Thyroid gland (tissue), 4 donors: ENCODE measurements at regions not wholly inside any gene's neighbourhood (a gene's known extent, or its start where the extent isn't known, plus 50 kb on each side); places are given as distances from the start of the nearest gene placed in this dataset.

Experiments used
- CTCF ChIP-seq, 6 experiments: fragments of 200-600 bp in 3 of 6; fragments of 450-650 bp in 3 of 6; sonication (generic) in 3 of 6; IDR thresholded peaks; one replicate each; pipeline ENCODE4 v1.5.1; 2016 to 2019; ENCODE audit warnings: antibody characterized with exemption in 6 of 6, mild to moderate bottlenecking in 2 of 6, inconsistent platforms in 1 of 6, moderate library complexity in 1 of 6
- POLR2A ChIP-seq, 2 donors: fragments of 450-650 bp; IDR thresholded peaks; one replicate each; pipeline ENCODE4 v1.6.1; 2017; ENCODE audit warnings: antibody characterized with exemption in 2 of 2, mild to moderate bottlenecking in 2 of 2, moderate library complexity in 1 of 2

DNA sequence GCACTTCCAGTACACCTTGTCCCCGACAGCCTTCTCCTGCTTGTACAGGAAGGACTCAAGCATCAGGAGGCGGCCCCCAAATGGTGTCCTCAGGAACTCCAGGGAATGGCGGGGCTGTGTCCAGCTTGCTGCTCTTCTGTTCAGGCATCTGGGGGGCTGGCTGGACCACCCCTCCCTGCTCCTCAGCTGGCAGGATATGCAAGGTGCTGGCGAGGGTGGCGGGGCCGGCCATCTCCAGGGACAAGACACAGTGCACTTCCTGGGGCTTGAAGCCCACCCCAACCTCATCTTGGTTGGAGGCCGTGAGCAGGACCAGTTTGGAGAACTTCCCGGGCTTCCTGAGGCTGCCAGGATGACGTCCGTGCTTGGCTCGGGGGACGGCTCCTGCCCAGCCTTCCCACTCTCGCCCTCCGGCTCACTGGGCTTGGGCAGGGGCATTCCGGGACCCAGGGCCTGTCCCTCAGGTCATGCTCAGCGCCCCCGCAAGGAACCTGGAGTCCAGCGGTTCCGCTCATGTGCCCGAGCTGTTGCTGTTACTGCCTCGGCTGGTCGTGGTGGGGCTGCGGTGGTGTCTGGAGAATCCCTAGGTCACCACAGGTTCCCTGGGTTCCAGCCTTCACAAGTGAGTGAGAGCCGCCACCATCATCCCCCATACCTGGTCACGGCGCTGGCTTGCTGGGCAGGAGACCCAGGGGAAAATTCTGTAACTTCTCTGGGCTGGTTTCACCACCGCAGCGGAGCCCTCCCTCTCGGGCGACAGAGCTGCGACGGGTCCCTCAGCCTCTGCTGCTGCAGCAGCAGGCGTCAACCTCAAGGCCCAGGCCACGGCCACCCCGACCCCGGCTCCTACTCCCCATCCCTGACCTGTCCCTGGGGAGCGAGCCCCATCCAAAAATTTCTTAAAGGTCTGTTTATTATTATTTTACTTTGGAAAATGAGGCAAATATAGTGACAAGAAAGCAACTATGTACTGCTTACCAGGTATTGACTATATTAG lies 82.8 kb upstream of the FXR1 start:
- TF ChIP-seq CTCF (IDR thresholded peaks at IDR 0.05) (no peak), POLR2A (IDR thresholded peaks at IDR 0.05) (no peak)
